NB4 (cell line): ENCODE measurements at regions not wholly inside any gene's neighbourhood (a gene's known extent, or its start where the extent isn't known, plus 50 kb on each side); places are given as distances from the start of the nearest gene placed in this dataset.

ENCODE experiments used
- CTCF ChIP-seq: IDR thresholded peaks from one replicate; pipeline ENCODE4 v1.5.1; 2012; ENCODE audit warnings: low read depth, low read length
- MAX ChIP-seq: IDR thresholded peaks from 2 replicates; pipeline ENCODE4 v1.6.1; 2011; ENCODE audit warnings: low read depth, low read length
- MYC ChIP-seq: IDR thresholded peaks from 2 replicates; pipeline ENCODE4 v1.6.1; 2011; ENCODE audit warnings: low read depth, low read length
- POLR2A ChIP-seq: IDR thresholded peaks from 2 replicates; pipeline ENCODE4 v1.6.1; 2011; ENCODE audit warnings: mild to moderate bottlenecking; ENCODE audit not compliant: insufficient read length; ENCODE audit errors: extremely low read depth

- TF ChIP-seq CTCF (no peak), MAX (no peak), POLR2A (no peak), MYC (no peak)
Observed at GRCh38 chr11:44467413-44467812, 98.0 kb upstream of the CD82 start.
